ENCODE measurements at regions not wholly inside any gene's neighbourhood (a gene's known extent, or its start where the extent isn't known, plus 50 kb on each side); places are given as distances from the start of the nearest gene placed in this dataset.

DNA sequence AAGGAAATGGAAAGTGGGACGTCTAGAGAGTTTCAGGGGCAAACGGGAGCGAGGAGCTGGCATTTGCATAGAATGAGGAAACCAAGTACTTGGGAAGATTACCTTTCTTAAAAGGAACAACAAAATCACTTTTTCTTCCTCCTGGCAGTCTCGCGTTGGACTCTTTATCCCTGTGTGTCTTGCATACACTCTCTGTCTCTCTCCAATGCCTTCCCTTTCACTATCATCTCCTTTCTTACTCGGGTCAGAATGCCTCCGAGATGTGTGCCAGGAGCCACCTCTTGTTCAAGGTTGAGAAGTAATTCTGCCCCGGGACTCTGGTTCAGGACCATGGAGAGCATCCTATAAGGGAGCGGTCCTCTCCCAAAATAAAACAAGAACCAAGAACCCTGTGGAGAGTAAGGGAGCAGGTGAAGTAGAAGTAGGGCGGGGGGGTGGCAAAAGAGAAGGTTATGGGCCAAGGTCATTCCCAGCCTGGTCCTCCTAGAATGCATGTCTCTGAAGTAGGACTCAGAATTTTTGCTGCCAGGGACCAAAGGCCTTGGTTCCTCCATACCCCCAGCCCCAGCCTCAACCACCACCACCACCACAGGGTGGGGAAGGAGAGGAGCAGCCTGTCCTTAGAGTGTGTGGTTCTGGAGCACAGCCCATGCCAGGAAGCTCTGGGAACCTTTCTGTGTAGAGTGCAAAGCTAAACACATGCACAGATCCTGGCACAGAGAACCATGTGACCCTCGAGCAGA, 72.1 kb upstream of the ARAP3 start:
- WGBS, 2 donors = 15 to 20% methylated on average over 11 of the region's 11 CpGs
- H3K27me3 ChIP-seq = no peaks in the 10 kb centered on the region
- intact Hi-C loops (cut with DNase I; ENCODE audit: low total_unique reads) = no loop called here

DNA sequence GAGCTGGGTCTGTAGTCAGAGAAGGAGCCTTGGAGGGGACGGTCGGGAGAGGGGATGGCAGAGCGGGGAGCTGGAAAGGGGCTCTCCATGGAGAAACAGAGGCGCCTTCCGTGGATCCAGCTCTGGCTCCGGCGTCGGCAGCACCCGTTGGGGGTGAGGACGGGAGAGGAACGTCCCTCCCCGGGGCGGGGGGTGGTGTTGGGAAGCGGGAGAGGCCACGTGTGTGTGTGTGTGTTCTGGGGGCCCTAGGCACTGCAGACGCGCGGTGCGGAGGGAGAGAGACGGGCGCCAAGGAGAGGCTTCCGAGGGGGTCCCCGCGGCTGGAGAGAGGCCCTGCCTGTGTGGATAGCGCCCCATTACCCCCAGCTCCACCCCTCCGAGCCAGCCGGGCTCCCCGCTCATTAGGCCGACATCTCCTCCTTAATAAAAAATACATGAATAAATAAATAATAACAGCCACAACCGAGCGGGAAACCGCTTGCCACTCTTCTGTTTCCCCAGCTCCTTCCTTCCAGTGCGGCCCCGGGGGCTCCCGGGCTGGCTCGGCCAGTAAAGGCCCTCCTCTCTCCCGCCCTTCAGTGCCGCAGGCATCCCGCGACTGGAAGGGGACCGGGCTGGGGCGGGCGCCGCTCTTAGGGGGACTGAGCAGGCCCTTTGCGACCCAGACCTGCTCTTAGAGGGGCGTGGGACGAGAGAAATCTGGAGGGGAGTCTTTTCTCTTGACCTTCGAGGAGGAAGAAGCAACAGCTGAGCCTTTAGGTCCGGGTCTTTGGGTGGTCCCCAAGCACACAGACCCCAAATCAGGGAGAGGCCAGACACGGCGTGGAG, 71.3 kb upstream of the ARAP3 start:
- Histone ChIP-seq H3K4me1 (no peaks in the 10 kb centered on the region), H3K36me3 (ENCODE audit: low read depth, missing control alignments) (no peaks in the 10 kb centered on the region), H3K4me3 (no peak overlapping the region), H3K9me3 (no peaks in the 10 kb centered on the region), H3K27ac (no peak overlapping the region), H3K27me3 (no peaks in the 10 kb centered on the region)
- intact Hi-C loops (cut with DNase I; ENCODE audit: low total_unique reads) = no loop called here
- no peak for TF ChIP-seq POLR2A (IDR thresholded peaks at IDR 0.05)
- TF ChIP-seq, protein P1, sequence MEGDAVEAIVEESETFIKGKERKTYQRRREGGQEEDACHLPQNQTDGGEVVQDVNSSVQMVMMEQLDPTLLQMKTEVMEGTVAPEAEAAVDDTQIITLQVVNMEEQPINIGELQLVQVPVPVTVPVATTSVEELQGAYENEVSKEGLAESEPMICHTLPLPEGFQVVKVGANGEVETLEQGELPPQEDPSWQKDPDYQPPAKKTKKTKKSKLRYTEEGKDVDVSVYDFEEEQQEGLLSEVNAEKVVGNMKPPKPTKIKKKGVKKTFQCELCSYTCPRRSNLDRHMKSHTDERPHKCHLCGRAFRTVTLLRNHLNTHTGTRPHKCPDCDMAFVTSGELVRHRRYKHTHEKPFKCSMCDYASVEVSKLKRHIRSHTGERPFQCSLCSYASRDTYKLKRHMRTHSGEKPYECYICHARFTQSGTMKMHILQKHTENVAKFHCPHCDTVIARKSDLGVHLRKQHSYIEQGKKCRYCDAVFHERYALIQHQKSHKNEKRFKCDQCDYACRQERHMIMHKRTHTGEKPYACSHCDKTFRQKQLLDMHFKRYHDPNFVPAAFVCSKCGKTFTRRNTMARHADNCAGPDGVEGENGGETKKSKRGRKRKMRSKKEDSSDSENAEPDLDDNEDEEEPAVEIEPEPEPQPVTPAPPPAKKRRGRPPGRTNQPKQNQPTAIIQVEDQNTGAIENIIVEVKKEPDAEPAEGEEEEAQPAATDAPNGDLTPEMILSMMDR (IDR thresholded peaks at IDR 0.05) = no peak
- 9 to 19% methylated on average over 44 to 49 of the region's 51 CpGs for WGBS, 2 donors
- no peak for DNase-seq

More for the DNA sequence above, 72.1 kb upstream of the ARAP3 start:
- Histone ChIP-seq H3K9me3 (no peaks in the 10 kb centered on the region), H3K36me3 (ENCODE audit: low read depth, missing control alignments) (no peaks in the 10 kb centered on the region), H3K27ac (no peak overlapping the region), H3K4me3 (no peak overlapping the region), H3K4me1 (peaks cover 3% of the 10 kb centered on the region)
- TF ChIP-seq, protein P1 (IDR thresholded peaks at IDR 0.05) = no peak
- no peak for TF ChIP-seq POLR2A (IDR thresholded peaks at IDR 0.05)
- peak; percentile 52 for DNase-seq

DNA sequence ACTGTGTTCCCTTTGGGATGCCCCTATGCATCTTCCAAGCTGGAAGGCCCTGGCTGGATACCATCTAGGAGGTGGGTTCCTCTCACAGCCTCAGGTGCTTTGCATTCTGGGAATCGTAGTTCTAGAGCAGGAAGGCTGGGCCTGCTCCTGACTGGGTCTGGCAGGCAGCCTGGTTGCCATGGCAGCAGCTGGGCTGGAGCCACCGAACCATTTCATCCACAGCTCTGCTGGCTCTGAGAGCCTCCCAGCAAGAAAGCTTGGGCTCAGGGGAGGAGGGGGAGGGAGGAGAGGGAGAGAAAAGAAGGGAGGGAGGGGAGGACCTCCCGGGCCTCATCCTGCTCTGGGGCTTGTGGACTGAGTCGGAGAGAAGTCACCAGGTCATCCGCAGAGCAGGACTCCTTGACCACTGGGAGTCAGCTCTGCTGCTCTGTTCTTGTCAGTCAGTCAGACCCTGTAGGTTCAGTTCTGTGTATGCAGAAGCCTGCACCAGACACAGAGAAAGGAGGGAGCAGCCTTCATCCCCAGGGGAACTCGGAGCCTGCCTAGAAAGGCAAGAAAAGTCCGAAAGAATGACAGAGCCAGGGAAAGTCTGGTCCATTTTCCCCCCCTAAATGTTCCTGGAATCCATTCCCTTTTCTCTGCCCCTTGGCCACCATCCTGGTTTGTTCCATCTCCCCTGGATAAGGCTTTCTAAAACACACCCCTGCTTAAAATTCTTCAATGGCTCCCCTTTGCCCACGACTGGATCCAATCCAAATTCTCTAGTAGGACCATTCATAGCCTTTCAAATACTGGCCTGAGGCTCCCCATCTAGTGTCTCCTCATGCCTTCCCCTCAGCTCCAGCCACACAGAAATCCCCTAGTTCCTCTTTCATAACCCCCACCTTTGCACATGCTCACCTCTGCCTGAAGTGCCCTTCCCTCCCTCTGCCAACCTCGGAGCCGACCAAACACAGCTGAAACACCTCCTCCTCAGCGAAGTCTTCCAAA, 65.4 kb upstream of the ARAP3 start:
- Histone ChIP-seq H3K4me3 (no peak overlapping the region), H3K9me3 (no peaks in the 10 kb centered on the region), H3K36me3 (ENCODE audit: low read depth, missing control alignments) (no peaks in the 10 kb centered on the region), H3K27ac (no peak overlapping the region), H3K27me3 (no peaks in the 10 kb centered on the region), H3K4me1 (no peaks in the 10 kb centered on the region)
- no peak for TF ChIP-seq POLR2A (IDR thresholded peaks at IDR 0.05)
- TF ChIP-seq, protein P1 (IDR thresholded peaks at IDR 0.05) = no peak
- intact Hi-C loops (cut with DNase I; ENCODE audit: low total_unique reads) = no loop called here
- 45 to 53% methylated on average over 9 to 11 of the region's 11 CpGs for WGBS, 2 donors
- DNase-seq = peak; percentile 79

DNA sequence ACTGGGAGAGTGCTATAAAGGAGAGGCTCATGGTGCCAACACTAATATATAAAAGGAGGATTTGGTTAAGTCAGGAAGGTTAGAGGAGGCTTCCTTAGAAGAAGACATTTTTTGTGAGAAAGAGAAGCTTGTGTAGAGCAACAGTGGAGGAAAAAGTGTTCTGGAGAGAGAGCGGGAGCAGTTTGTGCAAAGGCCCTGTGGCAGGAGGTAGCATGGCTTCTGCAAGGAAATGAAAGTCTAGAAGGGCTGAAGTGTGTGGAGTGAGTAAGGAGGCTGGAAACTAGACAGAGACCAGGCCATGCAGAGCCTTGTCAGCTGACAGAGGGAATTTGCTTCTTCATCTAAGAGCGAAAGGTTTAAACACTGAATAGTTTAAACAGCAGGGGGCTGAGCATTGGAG, 64.4 kb upstream of the ARAP3 start:
- Histone ChIP-seq H3K4me3 (no peak overlapping the region), H3K27ac (no peak overlapping the region), H3K9me3 (no peaks in the 10 kb centered on the region), H3K4me1 (no peaks in the 10 kb centered on the region), H3K27me3 (no peaks in the 10 kb centered on the region), H3K36me3 (ENCODE audit: low read depth, missing control alignments) (no peaks in the 10 kb centered on the region)
- TF ChIP-seq, protein P1 (IDR thresholded peaks at IDR 0.05) = no peak
- no peak for TF ChIP-seq POLR2A (IDR thresholded peaks at IDR 0.05)
- intact Hi-C loops (cut with DNase I; ENCODE audit: low total_unique reads) = no loop called here
- 98 to 100% methylated on average over 2 of the region's 2 CpGs for WGBS, 2 donors
- DNase-seq = no peak

All from testis (tissue), 2 donors.